Thyroid gland (tissue), 4 donors: ENCODE measurements at regions not wholly inside any gene's neighbourhood (a gene's known extent, or its start where the extent isn't known, plus 50 kb on each side); places are given as distances from the start of the nearest gene placed in this dataset.

ENCODE experiments used
- DNase-seq, 2 donors: peaks; one replicate each; pipeline ENCODE4 v3.0.0-alpha.2; 2019
- H3K27ac ChIP-seq, 3 donors: fragments of 200-600 bp; sonication (generic); 1 replicate in 2 of 3; 2 replicates in 1 of 3; pipeline ENCODE4 v1.5.1; 2016 to 2019; ENCODE audit warnings: mild to moderate bottlenecking in 1 of 3, moderate library complexity in 1 of 3
- H3K27me3 ChIP-seq: fragments of 200-600 bp; sonication (generic); one replicate; pipeline ENCODE4 v1.5.1; 2019
- H3K36me3 ChIP-seq, 2 donors: fragments of 200-600 bp; sonication (generic); one replicate each; pipeline ENCODE4 v1.5.1; 2016 to 2019
- H3K4me1 ChIP-seq, 2 donors: fragments of 200-600 bp; sonication (generic); one replicate each; pipeline ENCODE4 v1.5.1; 2017 to 2019
- H3K4me3 ChIP-seq, 3 donors: fragments of 200-600 bp; sonication (generic); replicated peaks in 1 of 3; 1 replicate in 2 of 3; 2 replicates in 1 of 3; pipeline ENCODE4 v1.5.1; 2016; ENCODE audit warnings: mild to moderate bottlenecking in 1 of 3
- H3K9me3 ChIP-seq: fragments of 200-600 bp; sonication (generic); one replicate; pipeline ENCODE4 v1.5.1; 2017
- CTCF ChIP-seq, 6 experiments: fragments of 200-600 bp in 3 of 6; fragments of 450-650 bp in 3 of 6; sonication (generic) in 3 of 6; IDR thresholded peaks; one replicate each; pipeline ENCODE4 v1.5.1; 2016 to 2019; ENCODE audit warnings: antibody characterized with exemption in 6 of 6, mild to moderate bottlenecking in 2 of 6, inconsistent platforms in 1 of 6, moderate library complexity in 1 of 6
- POLR2A ChIP-seq, 2 donors: fragments of 450-650 bp; IDR thresholded peaks; one replicate each; pipeline ENCODE4 v1.6.1; 2017; ENCODE audit warnings: antibody characterized with exemption in 2 of 2, mild to moderate bottlenecking in 2 of 2, moderate library complexity in 1 of 2
- WGBS, 2 donors: methylation state at CpG; one replicate each; pipeline ENCODE4 v1.1.5; 2017; 5-methylcytosine and 5-hydroxymethylcytosine counted together
- intact Hi-C: fragments of 100-400 bp; cut with DNase I; formaldehyde crosslinking; loops from one replicate; pipeline ENCODE4 v1.15.1; 2023

DNA sequence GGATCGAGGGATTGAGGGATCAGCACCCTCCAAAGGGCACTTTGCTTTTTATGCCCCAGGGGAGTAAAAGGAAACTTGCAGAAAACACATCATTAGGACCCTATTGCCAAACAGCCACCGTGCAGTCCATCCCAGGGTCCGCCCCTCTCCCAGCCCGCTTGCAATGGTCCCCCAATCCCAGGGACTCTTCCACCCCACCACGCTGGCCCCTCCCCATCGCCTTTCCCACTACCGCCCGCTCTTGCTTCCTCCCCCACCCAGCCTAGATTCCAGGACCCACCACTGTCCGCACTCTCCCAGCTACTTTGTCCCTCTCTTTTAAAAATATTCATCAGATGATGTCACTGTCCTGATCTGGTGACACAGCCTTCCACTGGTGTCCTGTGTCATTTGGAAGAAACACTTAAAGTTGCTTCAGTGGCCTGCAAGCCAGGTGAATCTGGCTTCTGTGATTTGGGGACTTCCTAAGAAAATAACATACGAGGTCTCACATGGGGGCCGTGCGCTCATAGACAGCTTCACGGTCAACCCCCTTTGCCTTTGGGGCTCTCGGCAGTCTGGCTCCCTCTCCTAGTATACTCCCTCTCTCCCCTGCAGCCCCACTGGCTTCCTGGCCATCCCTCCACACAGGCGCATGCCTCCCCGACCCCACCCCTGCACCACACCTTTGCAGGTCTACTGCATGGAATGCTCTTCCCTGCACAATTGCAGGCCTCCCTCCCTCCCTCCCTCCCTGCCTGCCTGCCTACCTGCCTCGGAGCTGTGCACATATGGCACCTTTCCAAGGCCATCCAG lies 127.9 kb downstream of the RBFOX3 start:
- DNase-seq = no peak
- intact Hi-C loops = no loop called here
- no peak for TF ChIP-seq CTCF (IDR thresholded peaks at IDR 0.05)
- no peak for TF ChIP-seq POLR2A (IDR thresholded peaks at IDR 0.05)
- H3K27me3 ChIP-seq = no peaks in the 10 kb centered on the region
- H3K4me1 ChIP-seq = no peaks in the 10 kb centered on the region
- H3K36me3 ChIP-seq = no peaks in the 10 kb centered on the region
- no peaks in the 10 kb centered on the region for H3K9me3 ChIP-seq
- H3K4me3 ChIP-seq = no peak overlapping the region
- no peak overlapping the region for H3K27ac ChIP-seq
- 24 to 27% methylated on average over 15 to 17 of the region's 17 CpGs for WGBS, 2 donors

GRCh38 chr17:79479876-79480275 lies 131.0 kb downstream of the RBFOX3 start:
- H3K36me3 ChIP-seq = no peaks in the 10 kb centered on the region
- H3K9me3 ChIP-seq = no peaks in the 10 kb centered on the region
- no peak overlapping the region for H3K4me3 ChIP-seq
- DNase-seq = no peak
- TF ChIP-seq POLR2A (IDR thresholded peaks at IDR 0.05) (no peak), CTCF (IDR thresholded peaks at IDR 0.05) (no peak)
- intact Hi-C loops = no loop called here
- no peaks in the 10 kb centered on the region for H3K27me3 ChIP-seq
- H3K4me1 ChIP-seq = no peaks in the 10 kb centered on the region
- 70 to 90% methylated on average over 10 of the region's 10 CpGs for WGBS, 2 donors
- H3K27ac ChIP-seq = no peak overlapping the region

DNA sequence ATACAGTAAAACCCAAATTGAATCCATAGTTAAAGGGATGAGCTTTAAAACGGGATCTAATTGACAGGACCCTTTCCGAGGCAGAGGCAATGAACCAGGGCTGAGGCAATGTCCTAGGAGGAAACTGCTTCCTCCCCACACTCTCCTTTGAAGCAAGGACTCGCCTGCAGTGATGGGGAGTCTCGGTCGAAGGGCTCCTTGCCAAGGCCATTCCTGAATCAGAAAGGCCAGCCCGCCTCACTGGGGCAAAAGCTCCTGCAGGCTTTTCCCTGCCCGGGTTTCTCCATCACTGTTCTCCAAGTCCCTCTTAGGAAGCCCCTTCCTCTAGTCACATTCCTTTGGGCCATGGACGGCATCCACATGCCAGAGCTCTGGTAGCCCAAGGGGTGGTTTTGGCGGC lies 132.0 kb downstream of the RBFOX3 start:
- Histone ChIP-seq H3K36me3 (no peaks in the 10 kb centered on the region), H3K27me3 (no peaks in the 10 kb centered on the region), H3K4me1 (no peaks in the 10 kb centered on the region), H3K9me3 (no peaks in the 10 kb centered on the region), H3K27ac (no peak overlapping the region), H3K4me3 (no peak overlapping the region)
- intact Hi-C loops = no loop called here
- TF ChIP-seq POLR2A (IDR thresholded peaks at IDR 0.05) (no peak), CTCF (IDR thresholded peaks at IDR 0.05) (no peak)
- DNase-seq = no peak
- WGBS, 2 donors = 61 to 83% methylated on average over 8 of the region's 9 CpGs

GRCh38 chr17:79478051-79478461 lies 132.8 kb downstream of the RBFOX3 start:
- 47 to 61% methylated on average over 22 of the region's 22 CpGs for WGBS, 2 donors
- DNase-seq = no peak
- no peak overlapping the region for H3K4me3 ChIP-seq
- H3K9me3 ChIP-seq = no peaks in the 10 kb centered on the region
- TF ChIP-seq CTCF (IDR thresholded peaks at IDR 0.05) (no peak), POLR2A (IDR thresholded peaks at IDR 0.05) (no peak)
- no peaks in the 10 kb centered on the region for H3K27me3 ChIP-seq
- intact Hi-C loops = no loop called here
- H3K27ac ChIP-seq = no peak overlapping the region
- H3K4me1 ChIP-seq = no peaks in the 10 kb centered on the region
- no peaks in the 10 kb centered on the region for H3K36me3 ChIP-seq

GRCh38 chr17:79476074-79476652 lies 134.7 kb downstream of the RBFOX3 start:
- TF ChIP-seq POLR2A (IDR thresholded peaks at IDR 0.05) (no peak), CTCF (IDR thresholded peaks at IDR 0.05) (no peak)
- no peaks in the 10 kb centered on the region for H3K27me3 ChIP-seq
- DNase-seq = no peak
- H3K9me3 ChIP-seq = no peaks in the 10 kb centered on the region
- no peaks in the 10 kb centered on the region for H3K36me3 ChIP-seq
- no peaks in the 10 kb centered on the region for H3K4me1 ChIP-seq
- WGBS, 2 donors = 38 to 43% methylated on average over 13 of the region's 13 CpGs
- no peak overlapping the region for H3K27ac ChIP-seq
- intact Hi-C loops = no loop called here
- no peak overlapping the region for H3K4me3 ChIP-seq
